ENCODE measurements at regions not wholly inside any gene's neighbourhood (a gene's known extent, or its start where the extent isn't known, plus 50 kb on each side); places are given as distances from the start of the nearest gene placed in this dataset.

DNA sequence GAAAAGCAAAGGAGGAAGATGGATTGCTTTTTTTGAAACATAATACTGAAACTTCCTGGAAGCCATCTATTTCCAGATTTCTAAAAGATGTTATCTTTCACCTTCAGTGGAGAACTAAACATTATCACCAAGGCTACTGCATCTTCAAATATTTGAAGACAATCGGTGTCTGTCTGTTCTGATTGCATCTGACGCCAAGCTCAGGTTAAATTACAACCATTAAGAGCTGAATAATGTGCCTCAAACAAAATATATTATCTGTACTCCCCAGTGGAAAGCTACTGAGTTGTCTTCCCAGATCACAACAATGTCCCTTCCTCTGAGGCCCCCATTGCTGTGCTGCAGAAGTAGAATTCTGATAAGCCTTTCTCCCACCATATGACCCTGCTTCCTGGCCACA lies 342.3 kb downstream of the PLK2 start:
- ChIA-PET POLR2A (ENCODE audit: low non-redundant PET) (no interaction called here), CTCF (no interaction called here)
- BruUV-seq (replicated peaks) = no TSS peak
- no peaks in the 10 kb centered on the region for H3K36me3 ChIP-seq (ENCODE audit: insufficient read depth, low read length, poor library complexity, severe bottlenecking)
- H3K4me3 ChIP-seq (ENCODE audit: low read depth, low read length, poor library complexity, severe bottlenecking) = no peak overlapping the region
- no peak overlapping the region for H3K27ac ChIP-seq (ENCODE audit: low read depth, low read length, poor library complexity, severe bottlenecking)
- H3K27me3 ChIP-seq (replicated peaks; ENCODE audit: insufficient read depth, low read depth, low read length, poor library complexity) = peaks cover 20% of the 10 kb centered on the region
- H3K4me1 ChIP-seq (ENCODE audit: insufficient read depth, low read length, poor library complexity, severe bottlenecking) = no peaks in the 10 kb centered on the region
- no peaks in the 10 kb centered on the region for H3K9me3 ChIP-seq (ENCODE audit: low read depth, low read length, poor library complexity, severe bottlenecking)
- TF ChIP-seq, protein P1, sequence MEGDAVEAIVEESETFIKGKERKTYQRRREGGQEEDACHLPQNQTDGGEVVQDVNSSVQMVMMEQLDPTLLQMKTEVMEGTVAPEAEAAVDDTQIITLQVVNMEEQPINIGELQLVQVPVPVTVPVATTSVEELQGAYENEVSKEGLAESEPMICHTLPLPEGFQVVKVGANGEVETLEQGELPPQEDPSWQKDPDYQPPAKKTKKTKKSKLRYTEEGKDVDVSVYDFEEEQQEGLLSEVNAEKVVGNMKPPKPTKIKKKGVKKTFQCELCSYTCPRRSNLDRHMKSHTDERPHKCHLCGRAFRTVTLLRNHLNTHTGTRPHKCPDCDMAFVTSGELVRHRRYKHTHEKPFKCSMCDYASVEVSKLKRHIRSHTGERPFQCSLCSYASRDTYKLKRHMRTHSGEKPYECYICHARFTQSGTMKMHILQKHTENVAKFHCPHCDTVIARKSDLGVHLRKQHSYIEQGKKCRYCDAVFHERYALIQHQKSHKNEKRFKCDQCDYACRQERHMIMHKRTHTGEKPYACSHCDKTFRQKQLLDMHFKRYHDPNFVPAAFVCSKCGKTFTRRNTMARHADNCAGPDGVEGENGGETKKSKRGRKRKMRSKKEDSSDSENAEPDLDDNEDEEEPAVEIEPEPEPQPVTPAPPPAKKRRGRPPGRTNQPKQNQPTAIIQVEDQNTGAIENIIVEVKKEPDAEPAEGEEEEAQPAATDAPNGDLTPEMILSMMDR (conservative IDR thresholded peaks at IDR 0.05; ENCODE audit: low read depth, low read length) = no peak
- no peak for TF ChIP-seq EZH2 (IDR thresholded peaks at IDR 0.05; ENCODE audit: borderline replicate concordance, low read depth, low read length, poor library complexity, severe bottlenecking)
- no peak for DNase-seq (ENCODE audit: low spot score)
- intact Hi-C loops (cut with micrococcal nuclease; ENCODE audit: unreplicated experiment) = no loop called here

DNA sequence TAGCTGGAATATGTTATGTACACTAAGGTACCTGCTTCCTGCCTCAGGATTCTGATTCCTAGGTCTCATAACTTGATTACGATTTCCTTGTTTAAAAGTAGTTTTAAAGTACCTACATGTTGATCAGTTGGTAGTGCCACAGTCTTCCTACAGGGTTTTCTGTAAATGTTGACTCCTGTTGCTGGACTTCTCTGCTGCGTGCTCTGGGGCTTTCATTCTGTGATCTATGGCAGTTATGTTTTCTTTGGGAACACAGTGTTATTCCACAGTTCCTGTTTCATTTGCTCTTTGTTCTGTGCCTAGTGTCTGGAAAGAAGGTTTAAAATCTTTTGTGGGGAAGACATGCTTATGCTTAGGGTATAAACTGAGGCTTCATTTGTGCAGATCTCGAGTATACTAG lies 343.5 kb downstream of the PLK2 start:
- BruUV-seq (replicated peaks) = no TSS peak
- H3K36me3 ChIP-seq (ENCODE audit: insufficient read depth, low read length, poor library complexity, severe bottlenecking) = no peaks in the 10 kb centered on the region
- H3K9me3 ChIP-seq (ENCODE audit: low read depth, low read length, poor library complexity, severe bottlenecking) = no peaks in the 10 kb centered on the region
- H3K27me3 ChIP-seq (replicated peaks; ENCODE audit: insufficient read depth, low read depth, low read length, poor library complexity) = peaks cover 16% of the 10 kb centered on the region
- TF ChIP-seq EZH2 (IDR thresholded peaks at IDR 0.05; ENCODE audit: borderline replicate concordance, low read depth, low read length, poor library complexity, severe bottlenecking) = no peak
- TF ChIP-seq, protein P1 (conservative IDR thresholded peaks at IDR 0.05; ENCODE audit: low read depth, low read length) = no peak
- ChIA-PET POLR2A (ENCODE audit: low non-redundant PET) (no interaction called here), CTCF (no interaction called here)
- no peak for DNase-seq (ENCODE audit: low spot score)
- intact Hi-C loops (cut with micrococcal nuclease; ENCODE audit: unreplicated experiment) = no loop called here
- no peak overlapping the region for H3K4me3 ChIP-seq (ENCODE audit: low read depth, low read length, poor library complexity, severe bottlenecking)
- H3K27ac ChIP-seq (ENCODE audit: low read depth, low read length, poor library complexity, severe bottlenecking) = no peak overlapping the region
- H3K4me1 ChIP-seq (ENCODE audit: insufficient read depth, low read length, poor library complexity, severe bottlenecking) = no peaks in the 10 kb centered on the region

DNA sequence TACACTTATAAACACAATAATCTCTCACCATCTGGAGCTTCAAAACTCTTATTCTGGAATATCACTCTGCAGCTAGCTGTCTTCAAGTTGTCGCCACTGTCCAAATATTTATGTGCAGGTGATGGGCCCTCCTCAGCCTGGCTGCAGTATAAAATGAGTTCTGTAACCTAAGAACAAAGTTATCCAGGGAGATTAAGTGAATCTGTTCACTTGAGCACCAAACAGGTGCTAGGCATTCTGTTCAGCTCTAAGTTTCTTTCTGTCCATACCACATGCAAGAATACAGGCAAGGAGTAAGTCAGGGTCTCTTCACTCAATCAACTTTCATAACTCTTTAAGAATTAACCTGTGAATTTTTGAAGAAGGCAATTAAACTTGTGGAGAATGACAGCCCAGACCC lies 344.1 kb downstream of the PLK2 start:
- Histone ChIP-seq H3K36me3 (ENCODE audit: insufficient read depth, low read length, poor library complexity, severe bottlenecking) (no peaks in the 10 kb centered on the region), H3K9me3 (ENCODE audit: low read depth, low read length, poor library complexity, severe bottlenecking) (no peaks in the 10 kb centered on the region), H3K4me3 (ENCODE audit: low read depth, low read length, poor library complexity, severe bottlenecking) (no peak overlapping the region), H3K4me1 (ENCODE audit: insufficient read depth, low read length, poor library complexity, severe bottlenecking) (no peaks in the 10 kb centered on the region), H3K27me3 (replicated peaks; ENCODE audit: insufficient read depth, low read depth, low read length, poor library complexity) (peaks cover 14% of the 10 kb centered on the region), H3K27ac (ENCODE audit: low read depth, low read length, poor library complexity, severe bottlenecking) (no peak overlapping the region)
- DNase-seq (ENCODE audit: low spot score) = no peak
- ChIA-PET POLR2A (ENCODE audit: low non-redundant PET) (interaction anchor here (0.6 kb wide), 1 partner anchor 1879 kb away, joined by 4 read pairs; no protein-coding TSS in a partner anchor), CTCF (no interaction called here)
- no peak for TF ChIP-seq EZH2 (IDR thresholded peaks at IDR 0.05; ENCODE audit: borderline replicate concordance, low read depth, low read length, poor library complexity, severe bottlenecking)
- TF ChIP-seq, protein P1 (conservative IDR thresholded peaks at IDR 0.05; ENCODE audit: low read depth, low read length) = no peak
- no TSS peak for BruUV-seq (replicated peaks)
- intact Hi-C loops (cut with micrococcal nuclease; ENCODE audit: unreplicated experiment) = no loop called here
